ENCODE measurements at regions not wholly inside any gene's neighbourhood (a gene's known extent, or its start where the extent isn't known, plus 50 kb on each side); places are given as distances from the start of the nearest gene placed in this dataset.
A peak's percentile ranks its signal among the peaks of the same experiment; 100 is the strongest.

DNA sequence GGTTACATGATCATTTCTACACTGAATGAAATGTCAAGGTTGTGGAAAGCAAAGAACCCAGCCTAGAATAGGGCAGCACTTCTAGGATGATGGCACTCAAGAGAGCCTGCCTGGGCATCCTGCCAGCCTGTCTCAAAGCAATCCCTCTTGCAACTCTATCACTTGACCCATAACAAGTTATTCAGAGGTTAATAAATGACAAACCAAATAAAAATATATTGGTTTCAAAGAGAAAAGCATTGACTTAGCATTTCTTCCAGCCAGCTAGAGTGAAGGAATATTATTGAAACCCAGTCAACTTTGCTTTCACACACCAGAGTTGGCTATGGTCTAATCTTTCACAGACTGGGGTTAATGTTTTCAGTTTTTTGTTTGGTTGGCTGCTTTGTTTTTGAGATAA is 214.6 kb upstream of the UBE2E2 start:
- Histone ChIP-seq H3K27ac (no peak overlapping the region), H3K36me3 (no peaks in the 10 kb centered on the region), H4K20me1 (no peaks in the 10 kb centered on the region), H3K4me1 (no peaks in the 10 kb centered on the region), H3K4me2 (no peak overlapping the region), H3K9me3 (replicated peaks in 1 of 11) (peaks cover 0 to 33% (median 18%) of the 10 kb centered on the region in 11 experiments; a peak in 18 of 22 replicates), H3K4me3 (no peak overlapping the region), H3K9ac (no peak overlapping the region), H3K27me3 (no peaks in the 10 kb centered on the region)
- no peak for TF ChIP-seq Cebpa-rat (IDR thresholded peaks at IDR 0.05)

DNA sequence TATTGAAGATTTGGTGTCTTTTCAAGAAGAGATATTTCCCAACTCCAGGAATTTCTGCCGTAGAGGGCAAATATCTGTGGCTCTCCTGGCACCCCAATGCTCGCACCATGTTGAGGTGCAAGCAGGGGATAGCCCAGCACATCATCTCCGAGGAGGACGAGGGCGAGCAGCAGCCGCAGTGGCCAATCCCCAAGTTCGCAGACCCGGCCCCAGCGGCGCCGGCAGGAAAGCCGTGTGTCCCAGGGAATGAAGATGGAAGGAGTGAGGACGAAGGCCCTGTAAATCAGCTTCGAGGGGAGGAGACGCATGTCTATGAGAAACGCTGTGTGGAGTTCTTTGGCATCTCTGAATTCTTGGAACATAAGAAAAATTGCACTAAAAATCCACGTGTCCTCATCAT is 213.4 kb upstream of the UBE2E2 start:
- no peaks in the 10 kb centered on the region for H3K36me3 ChIP-seq
- no peak overlapping the region for H3K4me3 ChIP-seq
- H3K9me3 ChIP-seq (replicated peaks in 1 of 11): peaks cover 0 to 33% (median 18%) of the 10 kb centered on the region in 11 experiments; a peak in 18 of 22 replicates
- no peaks in the 10 kb centered on the region for H3K27me3 ChIP-seq
- no peak overlapping the region for H3K4me2 ChIP-seq
- H3K9ac ChIP-seq: no peak overlapping the region
- H4K20me1 ChIP-seq: no peaks in the 10 kb centered on the region
- no peaks in the 10 kb centered on the region for H3K4me1 ChIP-seq
- no peak for TF ChIP-seq Cebpa-rat (IDR thresholded peaks at IDR 0.05)
- no peak overlapping the region for H3K27ac ChIP-seq

DNA sequence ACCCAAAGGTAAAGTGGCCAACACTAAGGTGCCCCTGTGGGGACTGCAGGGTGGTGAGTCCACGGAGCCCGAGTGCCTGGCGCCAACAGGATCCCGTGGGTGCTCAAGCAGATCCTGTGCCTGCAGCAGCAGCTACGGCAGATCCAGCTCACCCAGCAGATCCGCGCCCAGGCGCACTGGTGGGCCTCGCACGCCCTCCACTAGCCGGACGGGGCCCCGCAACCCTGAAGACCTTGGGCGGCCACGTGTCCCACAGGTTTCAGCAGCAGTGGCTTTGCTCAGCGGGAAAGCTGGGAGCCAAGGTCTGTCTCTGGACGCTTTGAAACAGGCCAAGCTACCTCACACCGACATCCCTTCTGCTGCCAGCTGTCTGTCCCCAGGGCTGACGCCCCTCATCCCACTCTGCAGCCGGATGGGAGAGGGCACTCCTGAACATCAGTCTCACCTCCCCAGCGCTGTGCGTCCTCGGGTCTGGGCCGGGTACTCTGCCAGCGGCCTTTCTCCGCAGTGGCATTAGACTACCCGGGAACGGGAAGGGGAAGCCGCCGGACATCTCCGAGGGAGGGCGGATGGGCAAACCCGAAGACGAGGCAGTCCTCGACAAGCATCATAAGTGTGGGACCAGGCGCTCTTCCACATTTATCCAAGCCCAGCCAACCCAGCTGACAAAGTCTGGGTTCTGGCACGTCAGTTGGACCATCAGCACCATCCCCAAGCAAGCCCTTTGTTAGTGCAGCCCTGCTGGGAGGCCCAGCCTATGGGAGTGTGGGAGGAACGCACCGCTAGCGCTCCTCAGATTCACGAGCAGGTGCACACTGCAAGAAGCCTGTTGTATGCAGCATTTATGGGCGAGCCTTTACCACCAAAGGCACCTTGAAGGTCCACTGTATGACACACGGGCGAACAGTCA is 212.6 kb upstream of the UBE2E2 start:
- no peak overlapping the region for H3K4me2 ChIP-seq
- H4K20me1 ChIP-seq: no peaks in the 10 kb centered on the region
- no peaks in the 10 kb centered on the region for H3K36me3 ChIP-seq
- no peak for TF ChIP-seq Cebpa-rat (IDR thresholded peaks at IDR 0.05)
- H3K9me3 ChIP-seq (replicated peaks in 1 of 11): peaks cover 0 to 28% (median 16%) of the 10 kb centered on the region in 11 experiments; a peak in 18 of 22 replicates
- H3K9ac ChIP-seq: no peak overlapping the region
- no peak overlapping the region for H3K27ac ChIP-seq
- peaks cover 0 to 1% (median under 1%) of the 10 kb centered on the region in 10 experiments; a peak in 7 of 20 replicates for H3K4me1 ChIP-seq
- no peak overlapping the region for H3K4me3 ChIP-seq
- H3K27me3 ChIP-seq: no peaks in the 10 kb centered on the region

DNA sequence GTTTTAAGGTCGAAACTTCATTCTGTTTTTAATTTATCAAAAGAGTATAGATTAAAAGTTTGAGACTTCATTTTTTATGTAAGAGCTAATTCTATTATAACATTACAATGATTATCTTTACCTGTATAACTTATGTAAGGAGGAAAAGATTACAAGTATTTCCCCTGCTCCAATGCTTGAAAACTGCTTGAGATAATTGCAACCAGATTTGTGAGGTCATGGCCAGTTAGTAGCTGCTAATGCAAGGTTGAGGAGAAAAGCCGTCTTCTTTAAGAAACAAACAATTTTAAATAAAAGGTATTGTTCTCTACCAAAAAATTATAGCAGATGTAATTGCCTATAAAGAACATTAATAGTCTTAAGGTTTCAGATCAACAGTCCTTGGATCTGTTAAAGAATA is 208.3 kb upstream of the UBE2E2 start:
- Histone ChIP-seq H3K4me3 (no peak overlapping the region), H3K9me3 (replicated peaks in 1 of 11) (peaks cover 0 to 15% (median 10%) of the 10 kb centered on the region in 11 experiments; a peak in 13 of 22 replicates), H3K4me1 (peaks cover 0 to 9% (median 4%) of the 10 kb centered on the region in 10 experiments; a peak in 9 of 20 replicates), H3K36me3 (no peaks in the 10 kb centered on the region), H3K27ac (no peak overlapping the region), H4K20me1 (no peaks in the 10 kb centered on the region), H3K4me2 (no peak overlapping the region), H3K27me3 (no peaks in the 10 kb centered on the region), H3K9ac (no peak overlapping the region)
- TF ChIP-seq Cebpa-rat (IDR thresholded peaks at IDR 0.05): no peak

DNA sequence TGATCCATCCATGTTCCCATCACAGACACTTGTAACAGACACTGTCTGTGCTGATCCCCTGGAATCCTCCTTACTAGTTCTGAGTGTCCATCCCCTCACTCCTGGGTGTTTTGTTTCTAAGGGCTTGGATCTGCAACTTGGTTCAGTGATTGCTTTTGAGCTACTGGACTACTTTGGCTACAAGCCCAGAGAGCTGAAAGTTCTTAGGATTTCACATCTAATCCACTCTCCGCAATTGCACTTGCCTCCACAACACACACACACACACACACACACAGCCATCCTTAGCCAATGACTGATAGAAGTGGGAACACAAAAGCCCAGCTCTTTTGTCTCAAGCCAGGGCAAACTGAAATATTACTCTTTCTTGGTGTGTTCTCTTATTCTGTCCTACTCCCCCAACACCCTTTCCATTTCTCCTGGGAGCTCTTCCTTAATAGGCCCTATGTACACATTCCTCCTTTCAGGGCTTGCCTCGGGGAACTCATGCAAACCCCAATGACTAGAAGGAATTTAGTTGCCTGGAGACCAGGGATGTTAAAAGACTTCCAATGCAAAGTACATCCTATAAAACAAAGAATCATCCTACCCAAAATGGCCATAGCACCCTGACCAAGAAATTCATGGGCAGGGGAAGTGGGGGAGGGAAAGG is 206.1 kb upstream of the UBE2E2 start:
- Histone ChIP-seq H4K20me1 (no peaks in the 10 kb centered on the region), H3K4me3 (no peak overlapping the region), H3K27ac (no peak overlapping the region), H3K9me3 (replicated peaks in 1 of 11) (no peaks in the 10 kb centered on the region), H3K4me1 (peaks cover 0 to 13% (median 5%) of the 10 kb centered on the region in 10 experiments; a peak in 12 of 20 replicates), H3K36me3 (no peaks in the 10 kb centered on the region), H3K4me2 (no peak overlapping the region), H3K27me3 (no peaks in the 10 kb centered on the region), H3K9ac (no peak overlapping the region)
- no peak for TF ChIP-seq Cebpa-rat (IDR thresholded peaks at IDR 0.05)

DNA sequence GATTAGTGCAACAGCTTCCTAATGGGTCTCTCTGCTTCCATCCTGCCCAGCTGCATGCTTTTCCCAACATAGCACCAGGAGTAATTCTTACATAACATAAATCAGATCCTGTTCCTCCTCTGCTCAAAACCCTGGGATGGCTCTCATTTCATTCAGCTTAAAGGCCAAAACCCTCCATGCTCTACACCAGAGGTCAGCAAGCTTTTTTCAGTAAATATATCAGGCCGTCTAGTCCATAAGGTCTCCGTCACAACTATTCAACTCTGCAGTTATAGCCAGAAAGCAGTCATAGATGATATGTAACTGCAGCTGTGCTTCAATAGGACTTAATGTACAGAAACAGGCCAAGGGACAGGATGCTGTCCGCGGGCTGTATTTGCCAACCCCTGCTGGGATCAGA is 202.8 kb upstream of the UBE2E2 start:
- Histone ChIP-seq H3K27ac (no peak overlapping the region), H3K9ac (no peak overlapping the region), H3K4me1 (peaks cover 8 to 31% (median 20%) of the 10 kb centered on the region in 10 experiments), H4K20me1 (no peaks in the 10 kb centered on the region), H3K4me2 (no peak overlapping the region), H3K9me3 (replicated peaks in 1 of 11) (no peaks in the 10 kb centered on the region), H3K36me3 (no peaks in the 10 kb centered on the region), H3K4me3 (no peak overlapping the region), H3K27me3 (no peaks in the 10 kb centered on the region)
- TF ChIP-seq Cebpa-rat (IDR thresholded peaks at IDR 0.05): no peak

DNA sequence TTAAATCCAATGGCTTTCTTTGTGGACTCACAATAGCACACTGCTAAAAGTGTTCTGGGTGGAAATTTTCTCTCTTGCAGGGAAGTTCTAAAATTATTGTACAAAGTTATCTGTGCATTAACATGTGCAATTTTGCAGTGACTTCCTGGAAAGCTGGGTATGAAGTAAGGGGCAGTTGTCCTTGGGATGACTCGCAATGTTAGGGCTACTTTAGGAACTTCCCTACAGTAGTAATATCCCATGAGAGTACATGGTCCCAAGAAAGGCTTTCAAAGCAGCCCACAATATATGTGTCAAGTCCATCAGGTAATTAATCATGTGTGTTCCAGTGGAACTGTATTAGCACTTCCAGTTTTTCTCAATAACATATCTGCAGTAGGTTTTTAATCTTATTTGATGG is 201.0 kb upstream of the UBE2E2 start:
- Histone ChIP-seq H3K27me3 (no peaks in the 10 kb centered on the region), H3K36me3 (no peaks in the 10 kb centered on the region), H3K4me1 (peaks cover 8 to 22% (median 17%) of the 10 kb centered on the region in 10 experiments), H4K20me1 (no peaks in the 10 kb centered on the region), H3K4me3 (no peak overlapping the region), H3K9ac (no peak overlapping the region), H3K4me2 (peak overlapping the region in 7 of 11 experiments; percentile 55 to 73 (median 71); a peak in 11 of 22 replicates), H3K27ac (no peak overlapping the region), H3K9me3 (replicated peaks in 1 of 11) (no peaks in the 10 kb centered on the region)
- TF ChIP-seq Cebpa-rat (IDR thresholded peaks at IDR 0.05): no peak

DNA sequence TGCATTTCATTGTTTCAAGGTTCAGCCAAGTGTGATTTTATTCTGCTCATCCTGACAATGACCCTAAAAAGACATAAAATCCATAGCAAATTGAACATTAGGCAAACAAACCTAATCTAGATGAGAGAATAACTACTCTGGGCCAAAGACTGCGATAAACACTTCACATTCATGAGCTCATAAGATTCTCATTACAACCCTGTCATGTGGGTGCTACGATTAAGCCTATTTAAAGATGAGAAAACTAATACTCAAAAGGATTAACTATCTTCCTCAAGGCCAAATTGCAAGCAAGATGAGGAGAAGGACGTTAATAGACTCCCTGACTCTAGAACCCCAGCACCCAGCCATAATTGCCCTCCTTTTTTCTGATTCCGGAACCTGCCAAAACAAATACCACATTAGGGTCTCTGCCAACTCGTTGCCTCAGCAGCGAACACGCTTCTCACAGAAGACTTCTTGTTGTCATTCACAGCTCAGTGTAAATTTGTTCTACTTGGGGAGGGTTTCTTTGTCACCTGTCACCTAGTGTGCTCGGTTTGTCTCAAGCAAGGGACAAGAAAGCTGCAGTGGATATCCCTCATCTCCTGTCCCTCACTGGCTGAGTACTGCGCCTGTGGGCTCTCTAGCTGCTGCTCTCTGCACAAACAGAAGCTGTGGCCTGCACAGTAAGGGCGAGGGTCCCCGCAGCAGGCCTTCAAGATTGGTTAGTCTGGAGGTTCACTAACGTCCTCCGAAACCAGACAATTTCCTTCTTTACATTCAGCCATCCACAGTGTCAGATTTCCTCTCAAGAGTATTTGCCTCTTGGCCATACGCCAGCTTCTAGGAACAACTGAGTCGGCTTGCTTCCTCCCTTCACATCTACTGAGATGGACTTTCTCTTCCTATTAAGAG is 200.0 kb upstream of the UBE2E2 start:
- Histone ChIP-seq H3K4me1 (peaks cover 8 to 22% (median 17%) of the 10 kb centered on the region in 10 experiments), H3K27me3 (no peaks in the 10 kb centered on the region), H3K9ac (no peak overlapping the region; a peak in 1 of 22 replicates), H4K20me1 (no peaks in the 10 kb centered on the region), H3K4me2 (peak overlapping the region; percentile 40 to 73 (median 65)), H3K36me3 (no peaks in the 10 kb centered on the region), H3K9me3 (replicated peaks in 1 of 11) (no peaks in the 10 kb centered on the region), H3K27ac (no peak overlapping the region), H3K4me3 (no peak overlapping the region)
- no peak for TF ChIP-seq Cebpa-rat (IDR thresholded peaks at IDR 0.05)

DNA sequence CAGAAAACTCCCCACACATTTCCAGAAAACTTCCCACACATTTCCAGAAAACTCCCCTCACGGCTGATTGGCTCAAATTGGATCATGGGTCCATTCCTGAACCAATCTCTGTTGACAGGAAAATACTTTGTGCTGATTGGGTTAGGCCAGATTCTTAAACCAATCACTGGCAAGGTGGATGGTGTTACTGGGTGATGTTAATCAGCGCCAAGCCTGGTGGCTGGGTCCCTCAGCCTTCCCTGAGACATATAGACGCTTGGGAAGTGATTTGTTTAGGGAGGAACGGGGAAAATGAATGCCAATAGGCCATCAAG is 199.4 kb upstream of the UBE2E2 start:
- Histone ChIP-seq H3K9me3 (replicated peaks in 1 of 11) (no peaks in the 10 kb centered on the region), H3K36me3 (no peaks in the 10 kb centered on the region), H3K27me3 (no peaks in the 10 kb centered on the region), H3K4me1 (peaks cover 8 to 22% (median 17%) of the 10 kb centered on the region in 10 experiments), H3K9ac (no peak overlapping the region), H3K27ac (no peak overlapping the region), H3K4me2 (peak overlapping the region in 10 of 11 experiments; percentile 40 to 73 (median 68); a peak in 17 of 22 replicates), H3K4me3 (no peak overlapping the region), H4K20me1 (no peaks in the 10 kb centered on the region)
- no peak for TF ChIP-seq Cebpa-rat (IDR thresholded peaks at IDR 0.05)
